ENCODE measurements at regions not wholly inside any gene's neighbourhood (a gene's known extent, or its start where the extent isn't known, plus 50 kb on each side); places are given as distances from the start of the nearest gene placed in this dataset.
A peak's percentile ranks its signal among the peaks of the same experiment; 100 is the strongest.
"Not testable (repeated sequence)": the region's sequence is repeated elsewhere in the genome, so short reads cannot be mapped to it uniquely, and the experiment has no call there.

DNA sequence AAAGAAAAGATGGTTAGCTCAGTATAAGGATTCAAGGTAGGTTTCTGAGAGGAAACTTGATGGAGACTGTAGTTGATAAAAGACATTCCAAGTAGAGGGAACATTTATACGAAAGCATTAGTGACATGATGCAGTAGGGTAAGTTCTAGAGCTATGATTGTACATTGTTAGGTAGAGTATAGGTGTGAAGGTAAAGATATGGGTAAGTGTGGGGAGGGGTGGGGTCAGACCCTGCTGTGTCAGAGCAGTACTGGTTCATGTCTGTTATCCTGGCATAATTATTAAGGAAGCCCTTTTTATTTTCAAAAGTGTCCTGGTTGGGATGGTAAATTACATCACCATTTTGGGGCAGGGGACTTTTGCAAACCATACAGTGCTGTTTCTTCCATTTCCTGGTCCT, 635.8 kb downstream of the COL12A1 start:
- no peak for DNase-seq (ENCODE audit: low read depth)
- TF ChIP-seq, protein P1, sequence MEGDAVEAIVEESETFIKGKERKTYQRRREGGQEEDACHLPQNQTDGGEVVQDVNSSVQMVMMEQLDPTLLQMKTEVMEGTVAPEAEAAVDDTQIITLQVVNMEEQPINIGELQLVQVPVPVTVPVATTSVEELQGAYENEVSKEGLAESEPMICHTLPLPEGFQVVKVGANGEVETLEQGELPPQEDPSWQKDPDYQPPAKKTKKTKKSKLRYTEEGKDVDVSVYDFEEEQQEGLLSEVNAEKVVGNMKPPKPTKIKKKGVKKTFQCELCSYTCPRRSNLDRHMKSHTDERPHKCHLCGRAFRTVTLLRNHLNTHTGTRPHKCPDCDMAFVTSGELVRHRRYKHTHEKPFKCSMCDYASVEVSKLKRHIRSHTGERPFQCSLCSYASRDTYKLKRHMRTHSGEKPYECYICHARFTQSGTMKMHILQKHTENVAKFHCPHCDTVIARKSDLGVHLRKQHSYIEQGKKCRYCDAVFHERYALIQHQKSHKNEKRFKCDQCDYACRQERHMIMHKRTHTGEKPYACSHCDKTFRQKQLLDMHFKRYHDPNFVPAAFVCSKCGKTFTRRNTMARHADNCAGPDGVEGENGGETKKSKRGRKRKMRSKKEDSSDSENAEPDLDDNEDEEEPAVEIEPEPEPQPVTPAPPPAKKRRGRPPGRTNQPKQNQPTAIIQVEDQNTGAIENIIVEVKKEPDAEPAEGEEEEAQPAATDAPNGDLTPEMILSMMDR (conservative IDR thresholded peaks at IDR 0.05; ENCODE audit: low read length), result no peak
- H3K4me3 ChIP-seq (ENCODE audit: low read length), result no peak overlapping the region

DNA sequence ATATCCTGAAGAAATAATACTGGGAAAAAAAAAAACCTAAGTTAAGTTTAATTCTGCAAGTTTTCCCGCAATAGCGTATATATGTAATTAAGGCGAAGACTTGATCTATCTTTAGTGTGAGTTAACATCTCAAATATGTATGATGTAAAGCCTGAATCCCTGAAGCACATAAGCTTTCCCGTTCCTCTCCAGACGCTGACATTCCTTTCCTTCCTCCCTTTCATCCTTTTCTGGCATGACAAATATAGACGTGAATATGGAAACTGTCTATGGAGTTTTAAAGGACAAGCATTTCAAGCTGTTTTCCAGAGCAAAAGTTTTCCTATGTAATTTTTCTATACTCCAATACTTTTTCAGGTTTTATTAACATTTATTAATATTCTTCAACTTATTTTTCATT, 637.0 kb downstream of the COL12A1 start:
- DNase-seq (ENCODE audit: low read depth), result peak; percentile 24
- TF ChIP-seq, protein P1 (conservative IDR thresholded peaks at IDR 0.05; ENCODE audit: low read length), result no peak

DNA sequence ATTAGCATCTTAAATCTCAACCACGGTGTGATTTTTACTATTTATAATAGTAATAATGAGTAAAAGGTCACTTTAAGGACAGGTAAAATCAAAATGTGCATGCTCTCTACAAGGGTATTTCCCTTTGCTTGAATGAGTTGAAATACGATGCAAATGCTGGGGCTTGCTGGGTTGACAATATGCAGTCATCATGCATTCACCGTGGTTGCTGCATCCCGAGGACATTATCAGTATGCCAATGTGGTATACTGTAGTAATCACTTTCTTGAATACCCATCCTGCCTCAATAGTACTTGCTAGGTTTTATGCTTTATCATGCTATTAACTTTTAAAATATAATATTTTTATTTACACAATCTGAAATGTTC, 637.9 kb downstream of the COL12A1 start:
- not testable (repeated sequence) for DNase-seq (ENCODE audit: low read depth); H3K4me3 ChIP-seq (ENCODE audit: low read length)

More for the DNA sequence above, 637.0 kb downstream of the COL12A1 start:
- H3K4me3 ChIP-seq (ENCODE audit: low read length), result no peak overlapping the region

DNA sequence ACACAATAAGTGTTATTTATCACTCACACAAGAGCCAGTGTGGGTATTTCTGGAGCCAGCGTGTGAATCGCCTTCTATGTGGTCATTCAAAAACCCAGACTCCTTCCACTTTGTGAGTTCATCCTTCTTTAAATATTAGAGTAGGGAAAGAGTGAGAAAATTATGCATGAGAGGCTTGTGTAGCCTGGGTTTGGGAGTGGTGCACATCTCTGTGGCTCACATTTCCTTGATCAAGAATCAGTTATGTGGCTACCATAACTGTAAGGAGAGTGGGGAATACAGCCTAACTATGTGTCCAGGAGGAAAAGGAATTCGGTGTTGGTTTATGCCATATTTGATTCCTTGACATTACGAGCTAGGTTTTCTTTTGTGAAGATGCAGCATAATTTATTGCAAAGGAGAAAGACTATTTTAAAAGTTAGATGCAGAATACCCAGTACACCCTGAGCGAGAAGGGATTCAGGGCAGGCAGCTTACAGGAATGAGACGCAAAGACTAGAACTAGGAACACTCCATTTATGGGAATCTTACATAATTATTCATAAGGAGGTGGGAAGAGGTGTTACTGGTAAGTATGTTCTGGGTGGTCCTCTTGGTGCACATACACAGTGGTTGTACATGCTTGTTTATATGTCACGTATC, 638.5 kb downstream of the COL12A1 start:
- no peak for DNase-seq (ENCODE audit: low read depth)
- TF ChIP-seq, protein P1 (conservative IDR thresholded peaks at IDR 0.05; ENCODE audit: low read length), result no peak

DNA sequence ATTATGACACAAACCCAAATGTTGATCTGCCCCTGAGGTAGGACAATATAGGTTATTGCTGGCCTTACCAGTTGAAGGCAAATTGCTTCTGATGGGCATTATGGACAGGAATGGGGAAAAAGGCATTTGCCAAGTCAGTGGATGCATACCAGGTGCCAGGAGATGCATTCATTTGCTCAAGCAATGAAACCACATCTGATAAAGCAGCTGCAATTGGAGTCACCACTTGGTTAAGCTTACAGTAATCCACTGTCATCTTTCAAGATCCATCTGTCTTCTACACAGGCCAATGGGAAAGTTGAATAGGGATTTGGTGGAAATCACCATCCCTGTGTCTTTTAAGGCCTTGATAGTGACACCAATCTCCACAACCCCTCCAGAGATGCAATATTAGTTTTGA, 648.6 kb downstream of the COL12A1 start:
- no peak overlapping the region for H3K4me3 ChIP-seq (ENCODE audit: low read length)
- TF ChIP-seq, protein P1 (conservative IDR thresholded peaks at IDR 0.05; ENCODE audit: low read length), result no peak

More for the DNA sequence above, 638.5 kb downstream of the COL12A1 start:
- no peak overlapping the region for H3K4me3 ChIP-seq (ENCODE audit: low read length)

DNA sequence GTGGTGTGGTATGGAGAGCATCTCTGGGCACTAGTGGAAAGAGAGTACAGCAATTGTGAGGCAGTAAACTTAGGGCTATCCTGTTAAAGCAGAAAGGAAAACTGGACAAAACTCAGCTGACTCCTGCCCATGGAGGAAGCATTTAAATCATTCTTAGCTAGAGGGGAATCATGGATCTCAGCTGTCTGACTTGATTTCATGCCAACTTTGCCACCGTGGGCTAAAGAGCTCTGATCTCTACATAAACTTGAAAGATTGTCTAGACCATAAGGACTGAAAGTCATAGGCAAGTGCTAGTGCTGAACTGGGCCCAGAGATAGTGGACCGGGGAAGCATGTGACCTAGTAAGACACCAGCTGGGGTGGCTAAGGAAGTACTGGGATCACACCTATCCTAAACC, 651.8 kb downstream of the COL12A1 start:
- no peak overlapping the region for H3K4me3 ChIP-seq (ENCODE audit: low read length)
- TF ChIP-seq, protein P1 (conservative IDR thresholded peaks at IDR 0.05; ENCODE audit: low read length), result no peak
- no peak for DNase-seq (ENCODE audit: low read depth)

More for the DNA sequence above, 648.6 kb downstream of the COL12A1 start:
- peak; percentile 17 for DNase-seq (ENCODE audit: low read depth)

DNA sequence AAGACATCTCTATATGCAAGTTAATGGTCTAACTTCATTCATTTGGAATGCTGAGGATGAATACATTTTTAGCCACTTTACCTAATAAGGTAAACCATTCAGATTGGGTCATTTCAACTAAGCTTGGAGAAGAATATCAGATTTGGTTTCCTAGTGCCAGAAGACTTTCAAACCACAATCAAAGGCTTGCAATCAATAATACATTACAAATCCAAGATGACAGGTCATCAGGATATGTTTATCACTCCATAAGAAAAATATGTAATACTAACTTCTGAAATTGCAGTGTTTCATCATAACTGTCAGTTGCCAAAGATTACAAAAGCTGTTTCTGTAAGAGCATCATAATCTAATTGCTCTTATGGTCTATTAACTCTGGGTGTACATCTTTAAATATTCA, 654.0 kb downstream of the COL12A1 start:
- H3K4me3 ChIP-seq (ENCODE audit: low read length), result no peak overlapping the region
- TF ChIP-seq, protein P1 (conservative IDR thresholded peaks at IDR 0.05; ENCODE audit: low read length), result no peak
- DNase-seq (ENCODE audit: low read depth), result peak; percentile 76

All from AG10803 (cell line).